HG02642 (cell line): ENCODE measurements at regions not wholly inside any gene's neighbourhood (a gene's known extent, or its start where the extent isn't known, plus 50 kb on each side); places are given as distances from the start of the nearest gene placed in this dataset.
"Not testable (repeated sequence)": the region's sequence is repeated elsewhere in the genome, so short reads cannot be mapped to it uniquely, and the experiment has no call there.

Source experiments
- ATAC-seq: cut with Tn5 transposase; IDR thresholded peaks from one replicate; pipeline ENCODE4 v1.9.1; 2021; ENCODE audit warnings: mild to moderate bottlenecking; ENCODE audit not compliant: unreplicated experiment, poor library complexity

GRCh38 chr5:5906778-5907177, 471.6 kb downstream of the MED10 start:
- ATAC-seq: no peak

GRCh38 chr5:5905186-5905585, 473.2 kb downstream of the MED10 start:
- ATAC-seq: no peak

GRCh38 chr5:5904113-5904512, 474.2 kb downstream of the MED10 start:
- ATAC-seq: no peak

- no peak for ATAC-seq
Observed at GRCh38 chr5:5902678-5903646, 475.4 kb downstream of the MED10 start.

GRCh38 chr5:5900350-5900749, 477.9 kb downstream of the ICE1 start:
- no peak for ATAC-seq

GRCh38 chr5:5899716-5900115, 477.2 kb downstream of the ICE1 start:
- no peak for ATAC-seq

- no peak for ATAC-seq
Observed at GRCh38 chr5:5888284-5888683, 465.8 kb downstream of the ICE1 start.

GRCh38 chr5:5887833-5888232, 465.4 kb downstream of the ICE1 start:
- ATAC-seq: no peak

GRCh38 chr5:5886812-5887486, 464.5 kb downstream of the ICE1 start:
- peak; percentile 79 for ATAC-seq

GRCh38 chr5:5886353-5886752, 463.9 kb downstream of the ICE1 start:
- no peak for ATAC-seq

- ATAC-seq: no peak
Observed at GRCh38 chr5:5885782-5886181, 463.3 kb downstream of the ICE1 start.

- no peak for ATAC-seq
Observed at GRCh38 chr5:5884593-5884992, 462.1 kb downstream of the ICE1 start.

- no peak for ATAC-seq
Observed at GRCh38 chr5:5883562-5883961, 461.1 kb downstream of the ICE1 start.

GRCh38 chr5:5883146-5883545, 460.7 kb downstream of the ICE1 start:
- ATAC-seq: no peak

GRCh38 chr5:5882706-5883105, 460.2 kb downstream of the ICE1 start:
- no peak for ATAC-seq

GRCh38 chr5:5881294-5881693, 458.8 kb downstream of the ICE1 start:
- ATAC-seq: no peak

- no peak for ATAC-seq
Observed at GRCh38 chr5:5880077-5880763, 457.7 kb downstream of the ICE1 start.

- ATAC-seq: no peak
Observed at GRCh38 chr5:5857396-5857795, 434.9 kb downstream of the ICE1 start.

GRCh38 chr5:5854087-5854486, 431.6 kb downstream of the ICE1 start:
- ATAC-seq: no peak

- no peak for ATAC-seq
Observed at GRCh38 chr5:5838493-5838892, 416.0 kb downstream of the ICE1 start.

GRCh38 chr5:5831622-5832021, 409.1 kb downstream of the ICE1 start:
- not testable (repeated sequence) for ATAC-seq
